Prostate gland (tissue), 2 donors: ENCODE measurements at regions not wholly inside any gene's neighbourhood (a gene's known extent, or its start where the extent isn't known, plus 50 kb on each side); places are given as distances from the start of the nearest gene placed in this dataset.
"Not testable (repeated sequence)": the region's sequence is repeated elsewhere in the genome, so short reads cannot be mapped to it uniquely, and the experiment has no call there.

Experiments
- POLR2A ChIP-seq: fragments of 450-650 bp; IDR thresholded peaks from one replicate; pipeline ENCODE4 v1.6.1; 2016; ENCODE audit warnings: antibody characterized with exemption, mild to moderate bottlenecking
- POLR2AphosphoS5 ChIP-seq: sonication (generic); formaldehyde crosslinking; IDR thresholded peaks from one replicate; pipeline ENCODE4 v1.6.1; 2017; ENCODE audit warnings: antibody characterized with exemption
- TF ChIP-seq, protein P1 (sequence below), 4 experiments: fragments of 200-600 bp in 2 of 4; fragments of 450-650 bp in 2 of 4; sonication (generic) in 2 of 4; IDR thresholded peaks; 1 replicate in 3 of 4; 2 replicates in 1 of 4; pipeline ENCODE4 v1.5.1; 2016 to 2019; ENCODE audit warnings: antibody characterized with exemption in 4 of 4, mild to moderate bottlenecking in 2 of 4, moderate library complexity in 2 of 4

DNA sequence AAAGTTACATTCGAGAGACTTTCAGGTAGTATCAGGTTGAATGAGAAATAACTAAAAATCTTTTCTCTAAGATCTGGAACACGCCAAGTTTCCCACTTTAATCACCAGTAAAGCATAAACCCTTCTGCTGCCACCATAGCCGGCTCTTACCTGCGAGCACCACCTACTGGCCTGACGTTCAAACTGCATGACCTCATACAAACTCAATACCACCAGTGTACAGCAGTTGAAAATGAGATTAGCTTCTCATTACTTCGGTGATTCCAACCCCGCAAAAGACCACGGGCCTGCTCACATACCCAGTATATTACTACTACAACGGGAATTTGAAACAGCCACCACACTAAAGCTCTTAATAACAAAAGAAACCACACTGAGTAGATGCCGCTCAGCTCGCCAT is 1191.2 kb downstream of the TMEM121 start:
- TF ChIP-seq, protein P1, sequence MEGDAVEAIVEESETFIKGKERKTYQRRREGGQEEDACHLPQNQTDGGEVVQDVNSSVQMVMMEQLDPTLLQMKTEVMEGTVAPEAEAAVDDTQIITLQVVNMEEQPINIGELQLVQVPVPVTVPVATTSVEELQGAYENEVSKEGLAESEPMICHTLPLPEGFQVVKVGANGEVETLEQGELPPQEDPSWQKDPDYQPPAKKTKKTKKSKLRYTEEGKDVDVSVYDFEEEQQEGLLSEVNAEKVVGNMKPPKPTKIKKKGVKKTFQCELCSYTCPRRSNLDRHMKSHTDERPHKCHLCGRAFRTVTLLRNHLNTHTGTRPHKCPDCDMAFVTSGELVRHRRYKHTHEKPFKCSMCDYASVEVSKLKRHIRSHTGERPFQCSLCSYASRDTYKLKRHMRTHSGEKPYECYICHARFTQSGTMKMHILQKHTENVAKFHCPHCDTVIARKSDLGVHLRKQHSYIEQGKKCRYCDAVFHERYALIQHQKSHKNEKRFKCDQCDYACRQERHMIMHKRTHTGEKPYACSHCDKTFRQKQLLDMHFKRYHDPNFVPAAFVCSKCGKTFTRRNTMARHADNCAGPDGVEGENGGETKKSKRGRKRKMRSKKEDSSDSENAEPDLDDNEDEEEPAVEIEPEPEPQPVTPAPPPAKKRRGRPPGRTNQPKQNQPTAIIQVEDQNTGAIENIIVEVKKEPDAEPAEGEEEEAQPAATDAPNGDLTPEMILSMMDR (IDR thresholded peaks at IDR 0.05), result not testable (repeated sequence)
- TF ChIP-seq POLR2AphosphoS5, POLR2A: not testable (repeated sequence)
